ENCODE measurements at regions not wholly inside any gene's neighbourhood (a gene's known extent, or its start where the extent isn't known, plus 50 kb on each side); places are given as distances from the start of the nearest gene placed in this dataset.

DNA sequence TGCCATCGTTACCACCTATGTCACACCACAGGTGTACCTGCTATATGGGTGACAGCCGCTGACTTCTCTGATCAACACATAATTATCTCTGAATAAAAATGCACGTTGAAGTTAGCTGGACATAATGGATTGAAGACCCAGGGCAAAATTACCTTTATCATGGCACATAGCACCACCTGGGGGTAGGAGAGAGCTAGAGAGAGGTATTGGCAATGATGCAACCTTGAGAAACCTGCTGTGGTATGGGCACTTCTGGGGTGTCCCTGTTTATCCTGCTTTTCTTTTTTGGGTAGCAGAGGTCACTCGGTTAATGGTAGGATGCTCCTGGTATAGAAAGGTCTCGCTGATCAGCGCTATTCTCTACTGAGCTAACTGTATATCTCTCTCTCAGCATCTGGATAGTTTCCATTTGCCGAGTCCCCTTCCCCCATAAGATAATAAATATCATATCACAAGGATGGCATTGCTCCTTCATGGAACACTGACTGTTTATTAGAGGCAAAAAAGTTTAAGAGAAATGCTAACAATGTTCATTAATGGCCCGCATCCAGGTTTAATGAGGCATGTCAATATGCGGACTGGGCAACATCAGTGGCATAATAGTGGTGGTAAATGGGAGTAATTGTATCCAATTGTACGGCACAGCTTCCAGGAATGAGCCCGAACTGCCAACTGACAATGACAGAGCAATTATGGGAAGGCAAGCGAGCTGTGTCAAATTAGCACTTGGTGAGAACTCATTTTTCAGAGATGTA, 323.1 kb downstream of the TFEC start:
- no peak for DNase-seq
- Histone ChIP-seq H3K4me3 (no peak overlapping the region), H3K36me3 (no peaks in the 10 kb centered on the region), H3K27me3 (no peaks in the 10 kb centered on the region), H3K27ac (no peak overlapping the region), H3K9me3 (no peaks in the 10 kb centered on the region), H3K4me1 (no peaks in the 10 kb centered on the region)
- 63 to 66% methylated on average over 12 of the region's 12 CpGs for WGBS, 2 donors
- no peak for TF ChIP-seq POLR2A (IDR thresholded peaks at IDR 0.05)
- TF ChIP-seq, protein P1, sequence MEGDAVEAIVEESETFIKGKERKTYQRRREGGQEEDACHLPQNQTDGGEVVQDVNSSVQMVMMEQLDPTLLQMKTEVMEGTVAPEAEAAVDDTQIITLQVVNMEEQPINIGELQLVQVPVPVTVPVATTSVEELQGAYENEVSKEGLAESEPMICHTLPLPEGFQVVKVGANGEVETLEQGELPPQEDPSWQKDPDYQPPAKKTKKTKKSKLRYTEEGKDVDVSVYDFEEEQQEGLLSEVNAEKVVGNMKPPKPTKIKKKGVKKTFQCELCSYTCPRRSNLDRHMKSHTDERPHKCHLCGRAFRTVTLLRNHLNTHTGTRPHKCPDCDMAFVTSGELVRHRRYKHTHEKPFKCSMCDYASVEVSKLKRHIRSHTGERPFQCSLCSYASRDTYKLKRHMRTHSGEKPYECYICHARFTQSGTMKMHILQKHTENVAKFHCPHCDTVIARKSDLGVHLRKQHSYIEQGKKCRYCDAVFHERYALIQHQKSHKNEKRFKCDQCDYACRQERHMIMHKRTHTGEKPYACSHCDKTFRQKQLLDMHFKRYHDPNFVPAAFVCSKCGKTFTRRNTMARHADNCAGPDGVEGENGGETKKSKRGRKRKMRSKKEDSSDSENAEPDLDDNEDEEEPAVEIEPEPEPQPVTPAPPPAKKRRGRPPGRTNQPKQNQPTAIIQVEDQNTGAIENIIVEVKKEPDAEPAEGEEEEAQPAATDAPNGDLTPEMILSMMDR (IDR thresholded peaks at IDR 0.05): peak in 1 of 6 experiments; percentile 27
- intact Hi-C loops (cut with DNase I): no loop called here

GRCh38 chr7:115704884-115705283, 325.7 kb downstream of the TFEC start:
- Histone ChIP-seq H3K4me3 (no peak overlapping the region), H3K9me3 (no peaks in the 10 kb centered on the region), H3K27ac (no peak overlapping the region), H3K4me1 (no peaks in the 10 kb centered on the region), H3K36me3 (no peaks in the 10 kb centered on the region), H3K27me3 (no peaks in the 10 kb centered on the region)
- WGBS, 2 donors: 44 to 47% methylated on average over 2 of the region's 2 CpGs
- intact Hi-C loops (cut with DNase I): no loop called here
- DNase-seq: no peak
- TF ChIP-seq, protein P1 (IDR thresholded peaks at IDR 0.05): no peak

DNA sequence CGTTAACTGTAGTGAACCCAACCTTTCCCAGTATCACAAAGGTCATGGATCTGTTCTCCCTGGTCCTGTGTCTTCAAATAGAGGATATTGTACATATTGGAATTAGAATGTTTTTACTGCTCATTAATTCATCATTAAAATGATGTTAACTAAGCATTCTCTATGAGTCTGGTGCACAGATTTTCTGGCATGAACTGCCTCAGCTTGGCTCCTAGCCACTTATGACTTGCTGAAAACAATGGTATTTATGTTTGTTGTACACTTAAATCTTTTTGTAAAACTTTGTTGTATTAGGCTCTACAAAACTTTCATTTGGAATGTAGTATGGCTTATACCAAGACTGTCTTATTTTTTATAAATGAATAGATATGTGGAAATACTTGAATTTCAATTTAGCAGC, 329.4 kb downstream of the TFEC start:
- intact Hi-C loops (cut with DNase I): no loop called here
- Histone ChIP-seq H3K4me1 (no peaks in the 10 kb centered on the region), H3K4me3 (no peak overlapping the region), H3K27ac (no peak overlapping the region), H3K36me3 (no peaks in the 10 kb centered on the region), H3K9me3 (no peaks in the 10 kb centered on the region), H3K27me3 (no peaks in the 10 kb centered on the region)
- TF ChIP-seq, protein P1 (IDR thresholded peaks at IDR 0.05): no peak
- 84 to 90% methylated on average over 1 of the region's 1 CpG for WGBS, 2 donors
- no peak for DNase-seq

- no peak overlapping the region for H3K27ac ChIP-seq
- H3K9me3 ChIP-seq: no peaks in the 10 kb centered on the region
- H3K27me3 ChIP-seq: no peaks in the 10 kb centered on the region
- H3K4me1 ChIP-seq: no peaks in the 10 kb centered on the region
- DNase-seq: no peak
- H3K4me3 ChIP-seq: no peak overlapping the region
- TF ChIP-seq, protein P1 (IDR thresholded peaks at IDR 0.05): no peak
- no peaks in the 10 kb centered on the region for H3K36me3 ChIP-seq
- intact Hi-C loops (cut with DNase I): no loop called here
These were observed 336.1 kb downstream of the TFEC start for GRCh38 chr7:115694424-115694823.

GRCh38 chr7:115693779-115694178, 336.8 kb downstream of the TFEC start:
- Histone ChIP-seq H3K36me3 (no peaks in the 10 kb centered on the region), H3K27me3 (no peaks in the 10 kb centered on the region), H3K27ac (no peak overlapping the region), H3K9me3 (no peaks in the 10 kb centered on the region), H3K4me3 (no peak overlapping the region), H3K4me1 (no peaks in the 10 kb centered on the region)
- TF ChIP-seq, protein P1 (IDR thresholded peaks at IDR 0.05): no peak
- no peak for TF ChIP-seq POLR2A (IDR thresholded peaks at IDR 0.05)
- intact Hi-C loops (cut with DNase I): no loop called here
- no peak for DNase-seq
- WGBS, 2 donors: 62 to 80% methylated on average over 4 of the region's 4 CpGs

Measured in esophagus squamous epithelium (tissue), 5 donors.